HG02943 (cell line): ENCODE measurements at regions not wholly inside any gene's neighbourhood (a gene's known extent, or its start where the extent isn't known, plus 50 kb on each side); places are given as distances from the start of the nearest gene placed in this dataset.
"Not testable (repeated sequence)": the region's sequence is repeated elsewhere in the genome, so short reads cannot be mapped to it uniquely, and the experiment has no call there.

Source experiments
- ATAC-seq: cut with Tn5 transposase; IDR thresholded peaks from one replicate; pipeline ENCODE4 v1.9.1; 2021; ENCODE audit warnings: mild to moderate bottlenecking, low read depth, moderate library complexity; ENCODE audit not compliant: unreplicated experiment

DNA sequence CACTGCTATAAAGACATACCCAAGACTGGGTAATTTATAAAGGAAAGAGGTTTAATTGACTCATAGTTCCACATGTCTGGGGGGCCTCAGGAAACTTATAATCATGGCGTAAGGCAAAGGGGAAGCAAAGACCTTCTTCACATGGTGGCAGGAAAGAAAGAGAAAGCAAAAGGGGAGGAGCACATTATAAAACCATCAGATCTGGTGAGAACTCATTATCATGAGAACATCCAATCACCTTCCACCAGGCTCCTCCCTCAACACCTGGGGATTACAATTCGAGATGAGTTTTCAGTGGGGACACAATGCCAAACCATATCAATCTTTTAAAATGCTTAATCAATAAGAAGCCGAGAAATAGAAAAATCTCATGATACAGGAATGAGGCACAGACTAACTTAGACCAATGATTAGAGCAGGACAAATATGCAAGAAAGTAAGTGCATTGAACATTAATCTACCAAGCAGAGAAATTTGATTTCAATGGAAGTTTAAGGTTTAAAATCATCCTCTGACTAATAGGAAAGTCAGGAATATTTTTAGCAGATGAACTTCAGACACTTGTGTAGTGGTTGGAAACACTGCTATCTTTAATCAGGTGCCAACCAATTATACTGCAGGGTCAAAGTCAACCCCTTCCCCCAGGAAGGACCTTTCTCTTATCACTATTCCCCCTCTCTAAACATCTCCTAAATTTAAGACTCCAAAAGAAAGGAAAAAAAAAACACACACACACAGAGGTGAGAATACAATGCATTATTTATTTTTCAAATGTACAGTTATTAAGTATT is 259.2 kb downstream of the IRS1 start:
- ATAC-seq = no peak

DNA sequence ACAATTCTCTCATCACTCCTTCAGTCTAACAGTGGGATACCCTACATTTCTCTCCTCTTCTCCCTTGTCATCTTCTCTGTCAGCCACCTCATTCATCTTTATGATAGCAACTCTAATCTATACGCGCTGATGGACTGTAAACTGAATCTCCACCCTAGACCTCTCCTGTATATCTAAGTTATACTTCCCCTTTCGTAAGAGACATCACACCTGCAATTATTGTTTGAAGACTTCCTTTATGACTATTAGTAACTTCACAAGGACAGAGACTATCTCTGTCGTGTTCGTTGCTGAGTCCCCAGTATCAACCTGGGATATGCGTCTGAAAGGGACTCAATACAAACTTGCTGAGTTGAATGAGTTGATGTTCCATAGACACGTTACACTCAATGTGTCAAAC is 263.2 kb downstream of the IRS1 start:
- ATAC-seq = no peak

DNA sequence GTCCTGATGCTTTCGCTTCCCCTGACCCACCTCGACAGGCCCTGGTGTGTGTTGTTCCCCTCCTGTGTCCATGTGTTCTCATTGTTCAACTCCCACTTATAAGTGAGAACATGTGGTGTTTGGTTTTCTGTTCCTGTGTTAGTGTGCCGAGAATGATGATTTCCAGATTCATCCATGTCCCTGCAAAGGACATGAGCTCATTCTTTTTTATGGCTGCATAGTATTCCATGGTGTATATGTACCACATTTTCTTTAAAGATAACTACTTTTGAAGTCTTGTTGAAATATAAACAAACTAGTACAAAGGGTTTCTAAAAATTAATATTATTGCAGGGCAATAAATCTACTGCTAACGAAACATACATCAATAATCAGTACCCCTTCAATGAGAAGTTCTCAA is 266.6 kb downstream of the IRS1 start:
- not testable (repeated sequence) for ATAC-seq

DNA sequence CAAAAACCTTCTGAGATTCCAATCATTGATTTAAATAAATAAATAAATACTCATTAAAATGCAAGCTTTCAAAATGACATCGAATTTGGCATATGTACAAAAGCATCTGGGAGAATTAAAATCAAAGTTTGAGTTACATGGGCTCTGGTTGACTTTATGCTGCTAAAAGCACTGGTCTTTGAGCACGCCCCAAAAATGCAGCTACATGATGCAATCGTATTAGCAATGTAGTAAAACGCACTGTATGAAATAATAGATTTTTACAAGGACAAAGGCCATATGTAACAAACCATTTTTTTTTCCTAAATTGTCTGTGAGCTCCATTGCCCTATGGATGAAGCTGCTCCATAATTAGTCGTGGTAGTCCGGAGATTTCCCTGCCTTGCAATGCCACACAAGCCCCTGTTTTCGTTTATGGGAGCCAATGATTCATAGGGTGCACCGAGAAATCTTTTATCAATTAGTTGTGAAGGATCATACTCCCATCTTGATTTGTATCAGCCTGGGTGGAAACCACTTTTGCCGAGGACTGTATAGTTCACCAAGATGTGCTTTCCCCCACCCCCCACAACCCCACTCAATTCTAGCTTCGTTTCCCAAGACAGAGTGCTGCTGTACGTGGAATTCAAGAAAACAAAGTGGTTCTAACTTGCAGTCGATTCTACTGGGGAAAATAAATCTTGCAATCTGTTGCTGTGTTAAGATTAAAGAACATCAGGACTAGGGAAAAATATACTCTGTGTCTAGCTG is 268.4 kb downstream of the IRS1 start:
- no peak for ATAC-seq

DNA sequence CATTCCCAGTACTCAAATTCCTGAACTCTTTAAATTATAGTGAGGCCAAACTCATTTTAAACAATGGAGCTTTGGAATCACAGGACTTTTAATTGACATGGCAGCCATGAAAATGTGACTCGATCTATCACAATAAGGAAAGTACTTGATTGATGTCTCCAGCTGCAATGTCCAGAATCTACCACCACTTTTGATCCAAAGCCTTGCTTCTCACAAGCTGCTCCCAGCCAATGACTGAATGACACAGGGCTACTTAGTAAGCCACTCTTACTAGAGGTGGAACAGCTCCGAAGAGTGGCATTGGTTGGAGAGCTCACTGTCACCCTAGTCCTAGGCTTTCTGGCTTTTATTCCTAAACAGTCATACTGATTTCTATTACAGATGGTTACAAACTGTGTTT is 270.1 kb downstream of the IRS1 start:
- no peak for ATAC-seq

DNA sequence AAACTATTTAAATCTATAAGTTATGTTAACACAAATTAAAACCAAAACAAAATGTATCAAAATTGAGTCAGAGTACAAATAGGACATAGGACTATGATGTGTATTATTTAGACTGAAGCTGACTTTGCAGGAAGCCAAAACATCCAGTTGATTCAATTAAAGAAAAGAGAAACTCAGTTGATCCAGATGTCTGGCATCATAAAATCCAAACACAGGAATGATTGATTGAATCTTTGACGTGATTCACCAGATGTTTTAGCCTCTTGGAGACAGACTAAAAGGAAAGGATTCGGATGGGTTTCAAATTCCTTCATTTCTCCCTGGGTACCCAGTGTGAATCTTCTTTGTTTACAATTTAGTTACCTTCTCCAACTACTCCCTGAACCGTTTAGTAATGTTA is 272.9 kb downstream of the IRS1 start:
- no peak for ATAC-seq

DNA sequence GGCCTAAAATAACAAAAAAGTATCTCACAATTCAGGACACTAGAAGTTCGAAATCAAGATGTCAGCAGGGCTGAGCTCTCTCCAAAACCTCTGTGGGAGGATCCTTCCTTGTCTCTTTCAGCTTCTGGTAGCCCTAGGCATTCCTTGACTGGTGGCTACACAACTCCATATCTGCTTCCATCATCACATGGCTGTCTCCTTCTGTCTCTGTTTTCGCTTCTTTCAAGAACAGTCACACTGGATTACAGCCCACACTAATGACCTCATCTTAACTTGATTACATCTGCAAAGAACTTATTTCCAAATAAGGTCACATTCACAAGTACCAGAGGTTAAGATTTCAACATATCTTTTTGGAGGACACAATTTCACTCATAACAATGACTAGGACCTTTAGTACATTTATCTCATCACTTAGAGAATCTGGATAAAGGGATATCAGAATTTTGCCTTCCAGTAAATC is 275.2 kb downstream of the IRS1 start:
- no peak for ATAC-seq

DNA sequence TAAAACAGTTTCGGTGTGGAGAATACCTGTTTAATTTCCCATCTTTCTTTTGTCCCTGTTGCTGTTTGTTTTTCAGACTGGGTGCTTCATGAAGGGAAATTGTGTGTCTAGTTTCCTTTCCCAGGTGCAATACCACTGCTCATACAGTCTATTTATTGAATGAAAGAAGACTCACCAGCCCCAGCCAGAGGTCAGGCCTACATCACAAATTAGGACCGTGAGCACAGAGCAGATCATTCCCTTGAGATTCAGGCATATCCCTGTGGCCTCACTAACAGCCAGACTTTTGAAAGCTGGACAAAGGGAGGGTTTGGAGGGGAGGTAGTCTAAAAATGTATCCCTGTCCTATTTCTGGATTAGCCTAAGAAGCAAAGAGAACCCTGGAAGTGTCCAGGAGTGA is 278.9 kb downstream of the IRS1 start:
- ATAC-seq = no peak

DNA sequence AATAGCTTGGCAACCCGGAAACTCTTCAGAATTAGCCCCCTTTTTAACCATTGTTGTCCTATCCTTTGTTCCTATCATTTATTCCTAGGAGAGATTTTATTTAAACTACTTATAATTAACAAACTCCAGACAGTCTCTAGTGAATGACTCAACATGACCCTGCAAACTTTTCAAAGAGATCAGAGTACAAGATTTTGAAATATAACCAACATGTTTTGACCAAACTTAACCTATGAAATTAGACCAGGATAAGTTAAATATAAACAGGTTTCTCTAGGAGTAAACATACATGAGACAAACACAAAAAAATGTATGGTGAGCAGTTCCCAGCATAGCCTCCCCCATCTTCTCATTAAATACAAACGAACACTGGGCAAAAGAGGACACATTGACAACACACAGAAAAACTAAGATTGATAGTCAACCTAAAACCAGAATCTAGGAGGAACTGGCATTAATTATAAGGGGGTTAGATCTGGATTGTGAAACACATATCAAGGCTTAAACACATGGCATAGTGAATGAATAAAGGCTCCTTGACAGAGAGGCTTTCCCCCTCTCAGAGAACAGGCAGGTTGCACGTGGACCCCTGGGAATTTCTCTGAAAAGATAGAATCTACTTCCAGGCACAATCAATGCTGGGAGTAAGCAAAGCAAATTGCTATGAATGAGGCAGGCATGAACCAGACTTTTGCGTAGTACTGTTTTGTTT is 284.1 kb downstream of the IRS1 start:
- ATAC-seq = no peak

DNA sequence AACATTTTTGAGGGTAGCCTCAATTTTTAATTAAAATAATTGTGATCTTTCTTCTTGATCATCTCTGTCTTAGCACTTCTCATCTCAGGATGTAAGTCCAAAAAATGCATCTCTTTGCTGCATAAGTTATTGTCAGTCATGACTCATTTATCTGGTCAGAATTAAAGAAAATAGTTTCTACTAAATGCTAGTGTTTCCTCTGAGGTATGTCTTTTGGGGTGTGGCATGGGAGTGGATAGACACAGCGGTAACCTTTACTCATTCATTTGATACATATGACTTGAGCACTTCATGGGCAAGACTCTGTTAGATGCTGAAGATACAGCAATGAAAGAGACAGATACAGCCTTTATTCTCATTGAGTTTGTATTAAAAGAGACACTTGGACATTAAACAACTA is 284.7 kb downstream of the IRS1 start:
- ATAC-seq = no peak

DNA sequence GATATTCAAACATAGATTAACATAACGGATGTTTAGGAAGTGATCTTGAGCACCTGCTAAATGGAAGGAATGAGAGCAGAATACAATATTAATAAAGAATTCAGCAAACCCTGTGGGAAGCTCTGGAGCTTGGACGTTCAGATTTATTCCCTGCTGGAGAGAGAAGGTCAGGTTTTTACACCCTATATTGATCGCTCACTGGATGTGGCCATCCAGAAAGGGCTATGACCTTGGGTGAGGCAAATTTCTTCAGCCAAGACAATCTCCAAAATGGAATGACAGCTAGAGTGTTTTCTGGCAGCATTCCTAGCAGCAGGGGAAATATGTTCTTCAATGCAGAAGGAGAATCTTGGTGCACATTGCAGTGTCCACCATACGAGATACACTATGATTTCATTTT is 288.3 kb downstream of the IRS1 start:
- no peak for ATAC-seq

DNA sequence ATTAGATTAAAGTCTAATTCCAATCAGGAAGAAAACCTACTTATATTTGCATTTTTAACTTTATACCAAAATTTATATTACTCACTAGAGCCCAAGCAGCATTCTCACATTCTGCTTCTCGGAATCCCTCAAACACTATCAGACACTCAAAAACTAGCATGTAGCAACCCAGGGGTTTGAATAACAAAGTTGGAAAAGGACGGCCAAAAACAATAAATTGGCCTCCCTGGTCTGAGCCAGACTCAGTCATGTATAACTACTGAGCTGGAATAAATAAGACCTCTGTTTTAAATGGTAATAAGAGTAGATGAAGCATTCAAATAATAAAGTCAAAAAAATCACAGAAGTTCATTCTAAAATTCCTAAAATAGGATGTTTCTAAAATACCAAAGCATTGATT is 290.9 kb downstream of the IRS1 start:
- no peak for ATAC-seq

DNA sequence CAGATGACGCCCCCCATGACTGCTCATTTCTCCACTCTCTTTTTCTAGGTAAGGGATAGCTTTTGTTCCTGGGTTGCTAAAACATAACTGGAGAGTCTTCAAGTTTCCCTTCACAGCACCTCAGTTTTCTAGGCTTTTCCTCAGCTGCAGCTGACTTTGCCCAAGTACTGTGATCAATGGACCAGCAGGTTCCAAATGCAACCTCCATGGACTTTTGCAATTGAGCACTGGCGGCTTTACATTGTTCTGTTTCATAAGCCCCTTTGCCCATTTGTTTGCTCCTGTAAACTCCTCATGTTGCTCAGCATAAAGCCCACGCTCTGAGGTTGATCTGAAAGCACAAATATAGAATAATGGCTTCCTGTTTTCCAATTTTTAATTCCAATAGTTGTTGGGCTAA is 291.6 kb downstream of the IRS1 start:
- no peak for ATAC-seq

DNA sequence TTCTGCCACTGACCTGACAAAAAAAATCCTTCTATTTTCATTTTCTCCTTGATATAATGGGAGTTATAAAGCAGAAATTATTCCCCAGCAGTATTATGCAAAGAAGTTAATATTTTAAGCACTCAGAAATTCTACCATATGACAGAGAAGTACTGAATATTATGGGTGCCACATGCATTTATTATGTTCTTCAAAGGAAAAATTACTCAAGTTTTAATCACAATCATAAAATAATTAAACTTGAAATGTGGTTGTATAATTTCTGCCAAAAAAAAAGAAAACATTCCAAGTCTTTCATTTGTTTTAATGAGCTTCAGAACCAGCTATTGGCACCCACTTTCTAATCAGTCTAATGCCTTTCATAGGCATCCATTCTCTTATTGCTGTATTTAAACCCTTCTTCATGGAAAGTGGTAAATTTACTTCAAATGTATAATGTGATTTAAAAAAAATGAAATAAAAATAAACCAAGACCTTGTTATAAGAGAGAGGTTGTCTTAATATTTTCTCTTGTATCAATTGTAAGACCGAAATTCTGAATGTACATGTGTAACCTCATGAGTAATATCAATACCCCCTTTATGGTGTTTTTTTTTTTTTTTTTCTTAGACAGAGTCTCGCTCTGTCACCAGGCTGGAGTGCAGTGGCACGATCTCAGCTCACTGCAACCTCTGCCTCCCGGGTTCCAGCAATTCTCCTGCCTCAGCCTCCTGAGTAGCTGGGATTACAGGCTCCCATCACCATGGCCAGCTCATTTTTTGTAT is 302.3 kb downstream of the IRS1 start:
- no peak for ATAC-seq

DNA sequence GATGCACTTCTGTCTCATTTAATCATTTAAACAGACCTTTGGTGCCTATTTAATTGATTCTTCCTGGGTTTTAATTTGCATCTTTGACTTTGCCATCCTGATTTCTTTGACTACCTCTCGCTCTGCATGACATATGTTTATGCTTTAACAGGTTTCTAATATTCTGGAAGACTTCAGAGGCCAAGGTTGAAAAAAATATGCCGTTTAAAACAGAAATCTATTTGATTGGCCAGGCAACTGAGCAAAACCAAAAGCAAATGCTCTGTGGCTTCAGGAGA is 303.4 kb downstream of the IRS1 start:
- no peak for ATAC-seq

DNA sequence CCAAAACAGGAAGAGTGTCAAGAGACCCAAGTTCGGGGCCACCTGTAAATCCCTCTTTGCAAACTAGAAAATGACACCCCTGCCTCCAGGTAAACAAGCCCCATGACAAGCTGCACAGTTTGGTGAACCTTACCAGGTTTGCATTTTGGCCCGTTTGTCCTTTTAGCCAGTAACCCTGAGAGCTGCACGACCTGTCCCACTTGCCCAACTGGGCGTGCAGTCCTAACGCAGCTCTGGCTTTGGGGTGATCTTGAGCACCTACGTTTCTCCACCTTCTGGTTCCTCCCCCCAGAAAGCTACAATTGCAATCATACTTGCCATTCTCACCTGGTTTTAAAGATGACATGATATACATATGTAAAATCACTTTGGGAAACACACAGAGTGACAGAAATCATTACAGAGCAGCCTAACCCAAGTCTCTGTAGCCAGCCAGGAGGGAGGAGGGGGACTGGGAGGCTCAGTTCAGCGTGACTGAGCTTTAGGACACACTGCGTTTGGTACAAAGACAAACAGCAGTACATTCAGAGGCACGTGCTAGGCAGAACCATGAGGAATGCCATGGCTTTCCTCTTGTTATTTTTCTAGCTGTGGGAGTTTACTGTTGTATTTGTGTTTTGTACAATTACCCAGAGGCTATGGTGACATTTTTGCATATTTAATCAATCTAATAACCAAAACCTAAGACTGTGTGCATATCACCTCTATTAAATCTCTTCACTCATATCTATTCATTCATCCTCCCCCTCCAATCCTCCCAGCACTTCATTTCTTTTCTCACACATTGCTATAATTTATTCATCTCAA is 304.0 kb downstream of the IRS1 start:
- no peak for ATAC-seq

DNA sequence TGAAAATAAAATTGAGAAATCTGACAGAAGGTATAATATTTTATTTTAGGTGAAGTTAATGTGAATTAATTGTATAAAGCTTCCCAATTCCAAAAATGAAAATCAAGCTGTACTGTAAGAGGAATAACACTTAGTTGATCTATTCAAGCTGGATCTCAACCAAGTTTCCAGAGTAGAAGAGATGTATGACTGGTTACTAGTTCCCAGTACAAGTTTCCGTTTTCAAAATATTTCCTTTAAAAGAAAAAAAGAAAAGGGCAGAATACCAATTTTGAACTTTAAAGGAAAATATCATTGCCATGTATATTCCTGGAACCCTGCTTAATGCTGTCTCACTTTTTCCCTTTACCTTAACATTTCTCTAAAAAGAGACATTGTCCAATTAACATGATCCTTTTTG is 308.5 kb downstream of the IRS1 start:
- ATAC-seq = no peak

DNA sequence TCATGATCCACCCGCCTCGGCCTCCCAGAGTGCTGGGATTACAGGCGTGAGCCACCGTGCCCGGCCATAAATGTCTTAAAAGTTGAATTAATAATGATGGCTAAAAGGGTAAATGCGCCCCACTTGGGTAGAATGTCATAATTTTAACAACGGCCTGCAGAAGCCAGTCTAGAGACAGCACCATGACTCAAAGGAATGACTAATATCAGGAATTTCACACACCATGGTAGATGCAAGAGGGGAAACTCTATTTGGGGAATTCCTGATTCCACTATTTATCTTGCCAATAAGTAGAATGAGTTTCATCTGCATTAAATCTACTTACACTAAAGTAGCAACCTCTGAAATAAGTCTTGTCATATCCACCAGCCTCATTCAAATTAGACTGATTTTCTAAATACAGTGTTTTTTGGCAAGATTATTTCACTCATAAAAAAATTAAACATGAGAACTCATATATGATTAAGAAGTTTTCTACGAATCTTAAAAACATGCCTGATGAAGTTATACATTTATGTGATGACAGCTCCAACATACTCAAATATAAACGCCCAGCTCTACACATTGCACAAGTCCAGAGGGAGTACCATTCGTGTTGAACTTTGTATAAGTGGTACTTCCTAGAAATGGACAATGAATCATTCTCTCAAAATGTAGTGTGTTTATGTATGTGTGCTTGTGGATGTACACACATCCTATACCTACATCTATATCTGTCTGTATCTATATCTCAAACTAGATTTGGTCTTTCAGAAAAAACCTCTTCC is 309.7 kb downstream of the IRS1 start:
- ATAC-seq = no peak

DNA sequence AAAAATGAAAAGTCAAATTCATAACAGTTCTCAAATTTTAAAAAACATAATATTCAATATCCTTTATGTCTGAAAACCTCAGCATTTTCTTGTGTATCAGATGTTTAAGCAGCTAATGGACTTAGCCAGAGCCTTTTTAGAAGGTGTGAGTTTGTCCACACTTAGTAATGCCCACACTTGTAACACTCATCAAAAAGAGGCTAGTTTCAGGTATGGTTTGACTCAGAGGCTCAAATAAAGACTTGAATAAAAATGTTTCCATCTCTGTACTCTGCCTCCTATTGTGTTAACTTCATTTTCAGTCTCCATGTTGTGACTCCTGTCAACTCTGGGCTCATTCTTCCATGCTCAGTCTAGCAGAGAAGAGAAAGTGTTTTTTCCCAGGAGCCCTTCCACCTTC is 311.6 kb downstream of the IRS1 start:
- no peak for ATAC-seq
